Naive thymus-derived CD4-positive, alpha-beta T cell (primary cell): ENCODE measurements at regions not wholly inside any gene's neighbourhood (a gene's known extent, or its start where the extent isn't known, plus 50 kb on each side); places are given as distances from the start of the nearest gene placed in this dataset.

Source experiments
- ATAC-seq: fragments of 150-1000 bp; cut with Tn5 transposase; 2 replicates; pipeline ENCODE4 v1.10.0; 2021; ENCODE audit warnings: mild to moderate bottlenecking, moderate library complexity
- CTCF ChIA-PET: fragments of 350-600 bp; sonication (Branson Sonifier 250); formaldehyde crosslinking; loops from one replicate; lab custom pipeline; 2021; ENCODE audit warnings: antibody characterized with exemption; lab: Charles Lee
- POLR2A ChIA-PET: fragments of 350-600 bp; sonication (Branson Sonifier 250); formaldehyde crosslinking; loops from one replicate; lab custom pipeline; 2021; ENCODE audit warnings: antibody characterized with exemption, inconsistent platforms; lab: Charles Lee
- DNase-seq, 9 donors: peaks; one replicate each; pipeline versions ENCODE4 v3.0.0 to v3.0.0-alpha.2; 2020 to 2022; ENCODE audit warnings: mixed read lengths in 1 of 9
- H3K27ac ChIP-seq: one replicate; pipeline ENCODE4 v1.7.0; 2013; ENCODE audit warnings: mild to moderate bottlenecking, low read depth, low read length, moderate library complexity
- H3K27me3 ChIP-seq, 2 donors: one replicate each; pipeline ENCODE4 v1.7.0; 2013; ENCODE audit warnings: low read length in 2 of 2, mild to moderate bottlenecking in 2 of 2, moderate library complexity in 2 of 2; ENCODE audit not compliant: control insufficient read depth in 2 of 2, insufficient read depth in 2 of 2
- H3K36me3 ChIP-seq, 3 experiments: 1 replicate in 2 of 3; 2 replicates in 1 of 3; pipeline ENCODE4 v1.7.0; 2013; ENCODE audit warnings: low read length in 3 of 3, mild to moderate bottlenecking in 3 of 3, moderate library complexity in 1 of 3; ENCODE audit not compliant: insufficient read depth in 3 of 3, control insufficient read depth in 2 of 3
- H3K4me1 ChIP-seq, 2 donors: one replicate each; pipeline ENCODE4 v1.7.0; 2013; ENCODE audit warnings: low read length in 2 of 2, mild to moderate bottlenecking in 2 of 2, moderate library complexity in 1 of 2; ENCODE audit not compliant: control insufficient read depth in 2 of 2, insufficient read depth in 2 of 2
- H3K4me3 ChIP-seq: 2 replicates; pipeline ENCODE4 v1.7.0; 2013; ENCODE audit warnings: mild to moderate bottlenecking, low read length
- H3K9me3 ChIP-seq, 3 experiments: 1 replicate in 2 of 3; 2 replicates in 1 of 3; pipeline ENCODE4 v1.7.0; 2013; ENCODE audit warnings: low read length in 3 of 3; ENCODE audit not compliant: control insufficient read depth in 2 of 3
- H3K27ac Mint-ChIP-seq, 9 donors: one replicate each; pipeline ENCODE4 v1.8.0; 2020 to 2022; ENCODE audit warnings: mixed read lengths in 9 of 9, mild to moderate bottlenecking in 8 of 9, moderate library complexity in 5 of 9, inconsistent platforms in 2 of 9
- H3K27me3 Mint-ChIP-seq, 5 donors: one replicate each; pipeline ENCODE4 v1.8.0; 2021 to 2022; ENCODE audit warnings: mixed read lengths in 5 of 5, mild to moderate bottlenecking in 1 of 5
- H3K36me3 Mint-ChIP-seq, 5 donors: one replicate each; pipeline ENCODE4 v1.8.0; 2020 to 2022; ENCODE audit warnings: mixed read lengths in 5 of 5, mild to moderate bottlenecking in 3 of 5, inconsistent platforms in 1 of 5
- H3K4me1 Mint-ChIP-seq, 7 donors: one replicate each; pipeline ENCODE4 v1.8.0; 2020 to 2022; ENCODE audit warnings: mixed read lengths in 7 of 7, mild to moderate bottlenecking in 3 of 7, inconsistent platforms in 1 of 7
- H3K4me3 Mint-ChIP-seq, 10 donors: one replicate each; pipeline ENCODE4 v1.8.0; 2020 to 2022; ENCODE audit warnings: mild to moderate bottlenecking in 10 of 10, mixed read lengths in 10 of 10, moderate library complexity in 6 of 10, inconsistent platforms in 2 of 10
- H3K9me3 Mint-ChIP-seq, 11 donors: one replicate each; pipeline ENCODE4 v1.8.0; 2020 to 2022; ENCODE audit warnings: mixed read lengths in 11 of 11, mild to moderate bottlenecking in 4 of 11, inconsistent platforms in 1 of 11, moderate library complexity in 1 of 11
- intact Hi-C, 2 donors: fragments of 100-400 bp; cut with micrococcal nuclease; formaldehyde crosslinking; loops; one replicate each; pipeline ENCODE4 v1.15.1; 2023

GRCh38 chr2:217068677-217069250 lies 208.9 kb upstream of the TNP1 start:
- no peak overlapping the region for H3K27ac Mint-ChIP-seq

GRCh38 chr2:217067787-217068186 lies 207.9 kb upstream of the TNP1 start:
- Mint-ChIP-seq H3K9me3 (peaks cover 0 to 9% (median 0%) of the 10 kb centered on the region in 11 donors), H3K4me3 (no peak overlapping the region), H3K4me1 (peaks cover 0 to 6% (median 0%) of the 10 kb centered on the region in 7 donors), H3K27ac (no peak overlapping the region), H3K27me3 (peaks cover 0 to 12% (median 4%) of the 10 kb centered on the region in 5 donors), H3K36me3 (no peaks in the 10 kb centered on the region)
- no peaks in the 10 kb centered on the region for H3K4me1 ChIP-seq
- H3K36me3 ChIP-seq = no peaks in the 10 kb centered on the region
- no peaks in the 10 kb centered on the region for H3K9me3 ChIP-seq
- no peak for DNase-seq
- no peaks in the 10 kb centered on the region for H3K27me3 ChIP-seq
- H3K27ac ChIP-seq = no peak overlapping the region
- ChIA-PET POLR2A (no interaction called here), CTCF (no interaction called here)
- intact Hi-C loops = no loop called here
- ATAC-seq = no peak
- H3K4me3 ChIP-seq = no peak overlapping the region

More at GRCh38 chr2:217068677-217069250, 208.9 kb upstream of the TNP1 start:
- Mint-ChIP-seq H3K4me1 (peaks cover 0 to 3% (median 0%) of the 10 kb centered on the region in 7 donors), H3K36me3 (no peaks in the 10 kb centered on the region), H3K4me3 (no peak overlapping the region), H3K27me3 (peaks cover 0 to 12% (median 4%) of the 10 kb centered on the region in 5 donors), H3K9me3 (peaks cover 0 to 9% (median 0%) of the 10 kb centered on the region in 11 donors)
- Histone ChIP-seq H3K4me3 (no peak overlapping the region), H3K27me3 (no peaks in the 10 kb centered on the region), H3K27ac (no peak overlapping the region), H3K36me3 (no peaks in the 10 kb centered on the region), H3K4me1 (no peaks in the 10 kb centered on the region), H3K9me3 (no peaks in the 10 kb centered on the region)
- intact Hi-C loops = no loop called here
- CTCF ChIA-PET = no interaction called here
- no peak for ATAC-seq
- no peak for DNase-seq
- POLR2A ChIA-PET = no interaction called here

- CTCF ChIA-PET = no interaction called here
- intact Hi-C loops = no loop called here
Measured at GRCh38 chr2:217066510-217067270, 206.8 kb upstream of the TNP1 start.

GRCh38 chr2:217065695-217066405 lies 206.0 kb upstream of the TNP1 start:
- POLR2A ChIA-PET = no interaction called here
- DNase-seq (no peak), ATAC-seq (no peak)
- Mint-ChIP-seq H3K4me1 (peaks cover 0 to 6% (median 0%) of the 10 kb centered on the region in 7 donors), H3K9me3 (peaks cover 0 to 9% (median 0%) of the 10 kb centered on the region in 11 donors), H3K27ac (no peak overlapping the region), H3K27me3 (peaks cover 0 to 8% (median 5%) of the 10 kb centered on the region in 5 donors), H3K36me3 (no peaks in the 10 kb centered on the region), H3K4me3 (no peak overlapping the region)
- H3K4me3 ChIP-seq = no peak overlapping the region
- no peaks in the 10 kb centered on the region for H3K9me3 ChIP-seq
- CTCF ChIA-PET = no interaction called here
- no peaks in the 10 kb centered on the region for H3K36me3 ChIP-seq
- H3K27ac ChIP-seq = no peak overlapping the region
- no peaks in the 10 kb centered on the region for H3K4me1 ChIP-seq
- no peaks in the 10 kb centered on the region for H3K27me3 ChIP-seq
- intact Hi-C loops = no loop called here

More at GRCh38 chr2:217066510-217067270, 206.8 kb upstream of the TNP1 start:
- peaks cover 0 to 8% (median 4%) of the 10 kb centered on the region in 5 donors for H3K27me3 Mint-ChIP-seq
- peaks cover 0 to 6% (median 0%) of the 10 kb centered on the region in 7 donors for H3K4me1 Mint-ChIP-seq
- Histone ChIP-seq H3K36me3 (no peaks in the 10 kb centered on the region), H3K27me3 (no peaks in the 10 kb centered on the region), H3K27ac (no peak overlapping the region), H3K9me3 (no peaks in the 10 kb centered on the region), H3K4me1 (no peaks in the 10 kb centered on the region), H3K4me3 (no peak overlapping the region)
- peak overlapping the region in 1 of 9 donors; percentile 33 for H3K27ac Mint-ChIP-seq
- ATAC-seq = no peak
- no peaks in the 10 kb centered on the region for H3K36me3 Mint-ChIP-seq
- peaks cover 0 to 9% (median 0%) of the 10 kb centered on the region in 11 donors for H3K9me3 Mint-ChIP-seq
- H3K4me3 Mint-ChIP-seq = no peak overlapping the region
- POLR2A ChIA-PET = no interaction called here
- no peak for DNase-seq

GRCh38 chr2:217065012-217065290 lies 205.1 kb upstream of the TNP1 start:
- DNase-seq (no peak), ATAC-seq (no peak)
- Histone ChIP-seq H3K9me3 (no peaks in the 10 kb centered on the region), H3K4me3 (no peak overlapping the region), H3K27me3 (no peaks in the 10 kb centered on the region), H3K27ac (no peak overlapping the region), H3K36me3 (no peaks in the 10 kb centered on the region), H3K4me1 (no peaks in the 10 kb centered on the region)
- Mint-ChIP-seq H3K9me3 (peaks cover 0 to 9% (median 0%) of the 10 kb centered on the region in 11 donors), H3K27me3 (peaks cover 0 to 8% (median 5%) of the 10 kb centered on the region in 5 donors), H3K36me3 (no peaks in the 10 kb centered on the region), H3K4me3 (no peak overlapping the region), H3K4me1 (peaks cover 0 to 6% (median 0%) of the 10 kb centered on the region in 7 donors), H3K27ac (no peak overlapping the region)
- ChIA-PET POLR2A (no interaction called here), CTCF (no interaction called here)
- intact Hi-C loops = no loop called here

- no peaks in the 10 kb centered on the region for H3K4me1 ChIP-seq
- H3K9me3 ChIP-seq = no peaks in the 10 kb centered on the region
- no peak for ATAC-seq
- H3K4me3 ChIP-seq = no peak overlapping the region
- peaks cover 0 to 6% (median 0%) of the 10 kb centered on the region in 7 donors for H3K4me1 Mint-ChIP-seq
- no peak overlapping the region for H3K4me3 Mint-ChIP-seq
- DNase-seq = no peak
- peaks cover 0 to 9% (median 0%) of the 10 kb centered on the region in 11 donors for H3K9me3 Mint-ChIP-seq
- H3K36me3 ChIP-seq = no peaks in the 10 kb centered on the region
- H3K27me3 Mint-ChIP-seq = peaks cover 0 to 8% (median 5%) of the 10 kb centered on the region in 5 donors
- no peak overlapping the region for H3K27ac Mint-ChIP-seq
- H3K36me3 Mint-ChIP-seq = no peaks in the 10 kb centered on the region
- no peak overlapping the region for H3K27ac ChIP-seq
- H3K27me3 ChIP-seq = no peaks in the 10 kb centered on the region
- ChIA-PET POLR2A (no interaction called here), CTCF (no interaction called here)
- intact Hi-C loops = no loop called here
Measured at GRCh38 chr2:217064234-217065011, 204.6 kb upstream of the TNP1 start.
